HEK293T (cell line): ENCODE measurements at regions not wholly inside any gene's neighbourhood (a gene's known extent, or its start where the extent isn't known, plus 50 kb on each side); places are given as distances from the start of the nearest gene placed in this dataset.

Experiments
- BHLHE40 ChIP-seq: fragments of 450-650 bp; IDR thresholded peaks from 2 replicates; pipeline ENCODE4 v1.6.1; 2016; ENCODE audit warnings: mild to moderate bottlenecking, moderate library complexity, borderline replicate concordance
- ELF4 ChIP-seq: fragments of 450-650 bp; IDR thresholded peaks from 2 replicates; pipeline ENCODE4 v1.6.1; 2017; ENCODE audit warnings: antibody characterized with exemption
- FOXM1 ChIP-seq: fragments of 450-650 bp; IDR thresholded peaks from 2 replicates; pipeline ENCODE4 v1.6.1; 2017; ENCODE audit warnings: mild to moderate bottlenecking, borderline replicate concordance
- HDGF ChIP-seq: fragments of 450-650 bp; IDR thresholded peaks from 2 replicates; pipeline ENCODE4 v1.6.1; 2017; ENCODE audit warnings: antibody characterized with exemption, borderline replicate concordance
- L3MBTL2 ChIP-seq: fragments of 450-650 bp; conservative IDR thresholded peaks from 2 replicates; pipeline ENCODE4 v1.6.1; 2016; ENCODE audit warnings: mild to moderate bottlenecking
- PKNOX1 ChIP-seq: fragments of 450-650 bp; IDR thresholded peaks from 2 replicates; pipeline ENCODE4 v1.6.1; 2016
- TARDBP ChIP-seq: fragments of 450-650 bp; IDR thresholded peaks from 2 replicates; pipeline ENCODE4 v1.6.1; 2016

GRCh38 chr3:23055733-23056376 lies 147.3 kb upstream of the UBE2E2 start:
- TF ChIP-seq BHLHE40 (no peak), HDGF (no peak), PKNOX1 (no peak), L3MBTL2 (no peak), ELF4 (no peak), FOXM1 (no peak), TARDBP (no peak)
